ENCODE measurements at regions not wholly inside any gene's neighbourhood (a gene's known extent, or its start where the extent isn't known, plus 50 kb on each side); places are given as distances from the start of the nearest gene placed in this dataset.

GRCh38 chr4:181137351-181137750 lies 1105.9 kb upstream of the TENM3 start:
- no peak overlapping the region for H3K4me3 ChIP-seq (ENCODE audit: low read depth, low read length)
- no peak for DNase-seq (ENCODE audit: low read depth)
- TF ChIP-seq CTCF (IDR thresholded peaks at IDR 0.05; ENCODE audit: insufficient read depth, low read depth, low read length): no peak

GRCh38 chr4:181138116-181138515 lies 1105.1 kb upstream of the TENM3 start:
- DNase-seq (ENCODE audit: low read depth): no peak
- no peak overlapping the region for H3K4me3 ChIP-seq (ENCODE audit: low read depth, low read length)
- TF ChIP-seq CTCF (IDR thresholded peaks at IDR 0.05; ENCODE audit: insufficient read depth, low read depth, low read length): no peak

- H3K4me3 ChIP-seq (ENCODE audit: low read depth, low read length): no peak overlapping the region
- DNase-seq (ENCODE audit: low read depth): no peak
- no peak for TF ChIP-seq CTCF (IDR thresholded peaks at IDR 0.05; ENCODE audit: insufficient read depth, low read depth, low read length)
These were observed 1103.1 kb upstream of the TENM3 start for GRCh38 chr4:181140037-181140603.

GRCh38 chr4:181143250-181143854 lies 1099.8 kb upstream of the TENM3 start:
- TF ChIP-seq CTCF (IDR thresholded peaks at IDR 0.05; ENCODE audit: insufficient read depth, low read depth, low read length): peak; percentile 83
- DNase-seq (ENCODE audit: low read depth): peak; percentile 73
- H3K4me3 ChIP-seq (ENCODE audit: low read depth, low read length): no peak overlapping the region

- DNase-seq (ENCODE audit: low read depth): no peak
- H3K4me3 ChIP-seq (ENCODE audit: low read depth, low read length): no peak overlapping the region
- no peak for TF ChIP-seq CTCF (IDR thresholded peaks at IDR 0.05; ENCODE audit: insufficient read depth, low read depth, low read length)
These were observed 1097.2 kb upstream of the TENM3 start for GRCh38 chr4:181146051-181146450.

- no peak for DNase-seq (ENCODE audit: low read depth)
- H3K4me3 ChIP-seq (ENCODE audit: low read depth, low read length): no peak overlapping the region
- no peak for TF ChIP-seq CTCF (IDR thresholded peaks at IDR 0.05; ENCODE audit: insufficient read depth, low read depth, low read length)
These were observed 1095.7 kb upstream of the TENM3 start for GRCh38 chr4:181147416-181147951.
